OCI-LY1 (cell line): ENCODE measurements at regions not wholly inside any gene's neighbourhood (a gene's known extent, or its start where the extent isn't known, plus 50 kb on each side); places are given as distances from the start of the nearest gene placed in this dataset.

ENCODE experiments used
- H2AFZ ChIP-seq: fragments of 200-600 bp; sonication (generic), shearing (Covaris generic); 2 replicates; pipeline ENCODE4 v1.6.0; 2014; ENCODE audit warnings: antibody characterized with exemption, mild to moderate bottlenecking, low read length
- H3F3A ChIP-seq: fragments of 200-600 bp; sonication (generic), shearing (Covaris generic); 2 replicates; pipeline ENCODE4 v1.6.0; 2014; ENCODE audit warnings: mild to moderate bottlenecking, antibody characterized with exemption, low read length, moderate library complexity; ENCODE audit not compliant: insufficient read depth
- H3K27ac ChIP-seq: fragments of 200-600 bp; sonication (generic); 2 replicates; pipeline ENCODE4 v1.5.1; 2014; ENCODE audit warnings: low read length, mixed run types, mild to moderate bottlenecking, low read depth; ENCODE audit not compliant: poor library complexity, severe bottlenecking
- H3K27me3 ChIP-seq: fragments of 200-600 bp; sonication (generic); 2 replicates; pipeline ENCODE4 v1.6.0; 2014; ENCODE audit warnings: antibody characterized with exemption, mild to moderate bottlenecking, low read length, moderate library complexity; ENCODE audit not compliant: insufficient read depth
- H3K36me3 ChIP-seq: fragments of 200-600 bp; sonication (generic); 2 replicates; pipeline ENCODE4 v1.6.1; 2014; ENCODE audit warnings: mild to moderate bottlenecking, antibody characterized with exemption, low read length, moderate library complexity, mixed read lengths; ENCODE audit not compliant: insufficient read depth
- H3K4me1 ChIP-seq: fragments of 200-600 bp; sonication (generic); 2 replicates; pipeline ENCODE4 v1.5.1; 2014; ENCODE audit warnings: mild to moderate bottlenecking, low read length, moderate library complexity; ENCODE audit not compliant: insufficient read depth, severe bottlenecking
- H3K4me2 ChIP-seq: fragments of 200-600 bp; sonication (generic), shearing (Covaris generic); 2 replicates; pipeline ENCODE4 v1.6.1; 2014; ENCODE audit warnings: low read length
- H3K4me3 ChIP-seq: fragments of 200-600 bp; sonication (generic); 2 replicates; pipeline ENCODE4 v1.5.1; 2014; ENCODE audit warnings: low read length, low read depth, mild to moderate bottlenecking, mixed read lengths; ENCODE audit not compliant: poor library complexity, severe bottlenecking
- H3K79me2 ChIP-seq: fragments of 200-600 bp; shearing (Covaris generic); 2 replicates; pipeline ENCODE4 v1.6.1; 2016; ENCODE audit warnings: mixed run types, low read length, mixed read lengths; ENCODE audit not compliant: insufficient read depth
- H3K9ac ChIP-seq: fragments of 200-600 bp; sonication (generic), shearing (Covaris generic); 2 replicates; pipeline ENCODE4 v1.6.1; 2014; ENCODE audit warnings: mild to moderate bottlenecking, low read length, mixed read lengths
- H3K9me2 ChIP-seq: fragments of 200-600 bp; sonication (generic), shearing (Covaris generic); 2 replicates; pipeline ENCODE4 v1.6.1; 2014; ENCODE audit warnings: low read depth, mild to moderate bottlenecking, low read length, mixed read lengths
- H3K9me3 ChIP-seq: fragments of 200-600 bp; shearing (Covaris generic); 2 replicates; pipeline ENCODE4 v1.6.1; 2014; ENCODE audit warnings: low read length, mixed read lengths
- H4K20me1 ChIP-seq: fragments of 200-600 bp; sonication (generic), shearing (Covaris generic); 2 replicates; pipeline ENCODE4 v1.6.0; 2016; ENCODE audit warnings: mild to moderate bottlenecking, low read length; ENCODE audit not compliant: insufficient read depth
- CTCF ChIP-seq: fragments of 200-600 bp; sonication (generic), shearing (Covaris generic); IDR thresholded peaks from 2 replicates; pipeline ENCODE4 v1.5.1; 2017; ENCODE audit warnings: mild to moderate bottlenecking, antibody characterized with exemption, low read length, moderate library complexity, mixed read lengths
- EZH2 ChIP-seq: fragments of 200-600 bp; sonication (generic), shearing (Covaris generic); IDR thresholded peaks from 2 replicates; pipeline ENCODE4 v1.8.0; 2017; ENCODE audit warnings: borderline replicate concordance, mixed run types, mild to moderate bottlenecking, antibody characterized with exemption, low read length, moderate library complexity, mixed read lengths

GRCh38 chr13:67481445-67481844, 251.3 kb upstream of the PCDH9 start:
- H3K27ac ChIP-seq: no peak overlapping the region
- no peak overlapping the region for H2AFZ ChIP-seq
- H3K9ac ChIP-seq: no peak overlapping the region
- no peak overlapping the region for H3K4me3 ChIP-seq
- no peaks in the 10 kb centered on the region for H3K79me2 ChIP-seq
- no peaks in the 10 kb centered on the region for H3F3A ChIP-seq
- H4K20me1 ChIP-seq: no peaks in the 10 kb centered on the region
- no peak overlapping the region for H3K4me2 ChIP-seq
- H3K9me3 ChIP-seq: no peaks in the 10 kb centered on the region
- TF ChIP-seq EZH2: no peak
- TF ChIP-seq CTCF: no peak
- no peaks in the 10 kb centered on the region for H3K27me3 ChIP-seq
- H3K4me1 ChIP-seq: no peaks in the 10 kb centered on the region
- no peaks in the 10 kb centered on the region for H3K36me3 ChIP-seq
- peaks cover 7% of the 10 kb centered on the region; the same call in 1 of the 2 replicates for H3K9me2 ChIP-seq

GRCh38 chr13:67474115-67474514, 244.0 kb upstream of the PCDH9 start:
- Histone ChIP-seq H3K27me3 (no peaks in the 10 kb centered on the region), H3K36me3 (no peaks in the 10 kb centered on the region), H2AFZ (no peak overlapping the region), H3F3A (no peaks in the 10 kb centered on the region), H3K27ac (no peak overlapping the region), H3K4me2 (no peak overlapping the region), H3K9me3 (no peaks in the 10 kb centered on the region), H3K79me2 (no peaks in the 10 kb centered on the region), H3K9me2 (peaks cover 4% of the 10 kb centered on the region; the same call in 1 of the 2 replicates), H3K4me3 (no peak overlapping the region), H3K4me1 (no peaks in the 10 kb centered on the region), H4K20me1 (no peaks in the 10 kb centered on the region), H3K9ac (no peak overlapping the region)
- TF ChIP-seq EZH2 (no peak), CTCF (no peak)

- Histone ChIP-seq H3K27me3 (no peaks in the 10 kb centered on the region), H3K9ac (no peak overlapping the region), H3K9me2 (no peaks in the 10 kb centered on the region), H3K36me3 (no peaks in the 10 kb centered on the region), H3K4me3 (no peak overlapping the region), H3K4me2 (no peak overlapping the region), H3K4me1 (no peaks in the 10 kb centered on the region), H4K20me1 (no peaks in the 10 kb centered on the region), H3K27ac (no peak overlapping the region), H3K9me3 (no peaks in the 10 kb centered on the region), H3F3A (no peaks in the 10 kb centered on the region), H3K79me2 (no peaks in the 10 kb centered on the region), H2AFZ (no peak overlapping the region)
- TF ChIP-seq EZH2 (no peak), CTCF (no peak)
Observed at GRCh38 chr13:67469623-67470022, 239.5 kb upstream of the PCDH9 start.
